NCI-H2171 treated with DMSO at 0.1 percent for 48 hours (cell line): ENCODE measurements at regions not wholly inside any gene's neighbourhood (a gene's known extent, or its start where the extent isn't known, plus 50 kb on each side); places are given as distances from the start of the nearest gene placed in this dataset.
"Not testable (repeated sequence)": the region's sequence is repeated elsewhere in the genome, so short reads cannot be mapped to it uniquely, and the experiment has no call there.

Experiments used
- DNase-seq: peaks from one replicate; lab custom pipeline; 2025; lab: John Stamatoyannopoulos, UW

DNA sequence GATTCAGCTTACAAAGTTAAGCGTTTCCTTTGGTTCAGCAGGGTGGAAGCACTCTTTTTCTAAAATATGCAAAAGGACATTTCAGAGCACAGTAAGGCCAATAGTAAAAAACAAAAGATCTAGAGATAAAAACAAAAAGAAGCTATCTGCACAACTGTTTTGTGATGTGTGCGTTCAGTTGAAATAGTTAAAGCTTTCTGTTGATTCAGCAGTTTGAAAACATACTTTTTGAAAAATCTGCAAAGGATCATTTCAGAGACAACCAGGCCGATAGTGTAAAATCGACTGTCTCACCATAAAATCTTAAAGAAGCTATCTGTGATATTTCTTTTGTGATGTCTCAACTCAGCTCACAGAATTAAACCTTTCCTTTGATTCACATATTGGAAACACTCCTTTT lies 300.0 kb upstream of the ALG10B start:
- no peak for DNase-seq

DNA sequence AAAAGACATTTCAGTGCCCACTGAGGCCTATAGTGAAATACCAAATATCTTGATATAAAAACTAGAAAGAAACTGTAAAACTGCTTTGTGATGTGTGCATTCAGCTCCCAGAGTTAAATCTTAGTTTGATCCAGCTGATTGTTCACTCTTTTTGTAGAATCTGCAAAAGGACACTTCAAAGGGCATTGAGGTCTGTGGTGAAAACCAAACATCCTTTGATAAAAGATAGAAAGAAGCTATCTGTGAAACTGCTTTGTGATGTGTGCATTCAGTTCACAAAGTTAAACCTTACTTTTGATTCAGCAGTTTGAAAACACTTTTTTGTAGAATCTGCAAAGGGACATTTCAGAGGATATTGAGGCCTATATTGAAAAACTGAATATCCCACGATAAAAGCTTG lies 290.7 kb upstream of the ALG10B start:
- DNase-seq: no peak

- no peak for DNase-seq
These were observed 263.5 kb upstream of the ALG10B start for GRCh38 chr12:38053113-38053512.

DNA sequence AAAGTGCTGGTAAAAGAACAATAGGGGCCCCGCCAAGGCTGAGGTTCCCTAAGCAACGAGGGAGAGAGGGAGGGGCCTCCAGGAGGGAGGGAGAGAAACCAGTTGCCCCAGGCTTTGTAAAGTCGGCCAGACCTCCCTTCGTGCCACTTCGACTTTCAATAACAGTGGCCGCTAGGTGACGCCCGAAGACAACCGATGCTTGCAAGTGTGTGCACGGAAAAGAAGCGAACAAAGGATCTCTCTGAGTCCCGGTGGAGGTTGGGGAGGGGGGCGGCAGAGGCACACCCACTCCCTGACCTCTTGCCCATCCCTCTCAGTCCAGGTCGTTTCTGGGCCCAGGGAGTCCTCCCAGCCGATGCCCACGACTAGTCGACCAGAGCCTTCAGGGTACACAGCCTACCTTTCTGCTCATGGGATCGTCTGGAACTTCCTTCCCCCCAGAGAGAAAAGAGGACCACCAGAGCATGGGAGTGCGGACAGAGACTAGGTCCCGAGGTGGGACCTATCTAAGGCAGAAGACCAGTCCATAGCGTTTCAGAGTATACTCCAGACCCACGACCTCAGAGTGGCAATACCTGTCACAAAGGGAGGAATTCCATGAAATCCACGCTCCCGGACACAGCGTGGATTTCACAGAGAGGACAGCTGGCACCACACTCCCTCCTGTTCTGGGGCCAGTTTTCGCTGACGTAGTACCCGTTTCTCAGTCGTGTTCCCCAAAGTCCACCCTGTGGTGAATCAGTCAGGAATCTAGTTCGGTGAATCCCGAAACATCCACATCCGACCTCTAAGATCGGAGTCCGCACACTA lies 262.7 kb upstream of the ALG10B start:
- DNase-seq: peak; percentile 41

DNA sequence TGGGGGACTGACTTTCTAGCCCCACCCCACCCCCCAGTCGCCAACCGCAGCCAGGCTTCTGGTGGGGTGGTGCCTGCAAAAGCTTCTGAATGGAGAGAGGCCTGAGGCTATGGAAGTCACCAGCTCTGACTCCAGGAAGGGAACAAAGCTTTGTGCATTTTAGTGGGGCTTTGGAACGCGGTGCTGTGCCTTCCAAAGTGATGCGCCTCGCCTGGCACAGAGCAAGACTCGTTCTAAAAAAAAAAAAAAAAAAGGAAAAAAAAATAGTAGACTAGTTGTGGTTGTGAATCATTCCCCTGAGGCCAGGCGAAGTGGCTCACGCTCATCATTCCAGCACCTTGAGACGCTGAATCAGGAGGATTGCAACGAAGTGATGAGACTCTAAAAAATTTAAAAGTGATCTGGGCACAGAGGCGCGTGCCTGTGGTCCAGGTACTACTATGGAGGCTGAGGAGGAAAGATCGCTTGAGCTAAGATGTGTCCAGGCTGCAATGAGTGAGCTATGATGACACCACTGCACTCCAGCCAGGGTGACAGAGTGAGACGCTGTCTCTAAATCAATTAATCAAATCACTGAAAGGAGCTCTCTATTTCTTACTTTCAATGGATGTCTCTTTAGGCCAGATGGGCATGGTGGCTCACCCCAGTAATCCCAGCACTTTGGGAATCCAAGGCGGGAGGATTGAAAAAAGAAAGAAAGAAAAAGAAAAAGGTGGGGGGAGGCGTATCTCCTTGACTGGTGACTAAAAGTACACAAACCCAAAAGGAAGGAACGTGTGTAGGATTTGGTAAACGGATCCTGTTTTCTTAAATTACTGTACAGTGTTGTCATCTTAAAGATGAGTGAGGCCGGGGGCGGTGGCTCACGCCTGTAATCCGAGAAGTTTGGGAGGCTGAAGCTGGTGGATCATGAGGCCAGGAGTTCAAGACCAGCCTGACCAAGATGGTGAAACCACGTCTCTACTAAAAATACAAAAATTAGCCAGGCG lies 259.6 kb upstream of the ALG10B start:
- DNase-seq: no peak

DNA sequence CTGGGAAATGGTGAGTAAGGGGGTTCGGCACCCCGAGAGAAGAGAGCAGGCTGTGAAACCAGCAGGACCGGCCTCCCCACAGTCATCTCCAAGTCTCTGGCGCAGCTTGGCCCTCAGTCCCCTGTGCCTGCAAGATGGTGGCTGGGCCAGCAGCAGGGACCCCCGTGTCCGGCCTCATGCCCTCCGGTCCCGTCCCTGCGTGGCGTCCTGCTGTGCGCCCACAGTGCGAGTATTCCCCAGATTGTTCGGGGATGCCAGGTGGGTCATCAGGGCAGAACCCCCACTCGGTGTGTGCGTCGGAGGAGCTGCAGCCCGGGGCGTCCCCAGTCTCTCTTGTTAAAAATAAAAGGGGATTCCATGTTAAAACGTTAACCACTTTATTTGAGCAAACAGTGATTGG lies 216.9 kb upstream of the ALG10B start:
- DNase-seq: no peak

DNA sequence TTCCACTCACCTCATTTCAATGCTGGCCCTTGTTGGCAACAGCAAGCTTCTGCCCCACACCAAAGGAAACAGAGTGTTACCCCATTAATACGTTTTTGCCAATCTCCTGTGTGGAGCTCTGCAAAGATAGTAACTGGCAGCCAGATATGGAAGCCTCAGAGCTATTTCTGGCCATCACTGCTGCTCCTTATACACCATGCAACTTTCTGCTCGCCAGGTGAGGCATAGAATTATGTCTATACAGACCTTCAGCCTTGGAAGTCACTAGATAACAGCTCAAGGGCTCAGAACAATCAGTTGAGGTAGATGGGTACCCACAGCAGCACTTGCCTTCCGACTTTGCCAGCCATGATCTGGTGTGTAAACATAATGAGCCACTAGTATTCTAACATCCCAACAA lies 214.8 kb upstream of the ALG10B start:
- no peak for DNase-seq

DNA sequence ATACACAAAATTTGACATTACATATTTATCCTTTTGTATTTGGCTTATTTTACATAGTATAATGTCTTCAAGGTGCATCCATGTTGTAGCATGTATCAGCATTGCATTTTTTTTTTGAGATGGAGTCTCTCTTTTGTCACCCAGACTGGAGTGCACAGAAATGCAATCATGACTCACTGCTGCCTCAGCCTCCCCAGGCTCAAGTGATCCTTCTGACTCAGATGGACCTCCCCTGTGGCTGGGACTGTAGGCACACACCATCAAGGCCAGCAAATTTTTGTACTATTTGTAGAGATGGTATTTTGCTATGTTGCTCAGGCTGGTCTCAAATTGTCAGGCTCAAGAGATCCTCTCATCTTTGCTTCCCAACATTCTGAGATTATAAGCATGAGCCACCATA lies 214.4 kb upstream of the ALG10B start:
- DNase-seq: no peak

GRCh38 chr12:38110026-38110699 lies 206.4 kb upstream of the ALG10B start:
- no peak for DNase-seq

GRCh38 chr12:38113991-38114390 lies 202.6 kb upstream of the ALG10B start:
- DNase-seq: no peak

DNA sequence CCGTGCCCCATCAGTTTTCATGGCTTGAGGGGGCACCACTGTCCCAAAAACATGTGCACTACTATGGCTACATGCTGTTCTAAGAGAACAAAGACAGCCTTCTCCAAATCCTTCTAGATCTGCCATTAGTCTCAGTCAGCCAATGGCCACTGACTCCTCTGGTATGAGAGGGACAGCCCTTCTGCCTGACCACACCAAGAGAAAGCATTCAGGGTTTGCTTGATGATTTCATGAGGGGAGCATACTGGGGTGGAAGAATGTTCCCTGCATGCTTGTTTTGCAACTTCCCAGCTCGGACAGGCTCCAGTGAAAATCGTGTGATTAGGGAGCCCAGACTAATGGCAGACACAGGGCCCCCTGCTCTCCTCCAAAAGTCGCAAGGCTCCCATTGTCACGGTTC lies 199.6 kb upstream of the ALG10B start:
- no peak for DNase-seq

GRCh38 chr12:38118632-38119031 lies 197.9 kb upstream of the ALG10B start:
- DNase-seq: no peak

GRCh38 chr12:38120438-38120837 lies 196.1 kb upstream of the ALG10B start:
- no peak for DNase-seq

- not testable (repeated sequence) for DNase-seq
These were observed 193.5 kb upstream of the ALG10B start for GRCh38 chr12:38123028-38123427.

- no peak for DNase-seq
These were observed 192.9 kb upstream of the ALG10B start for GRCh38 chr12:38123566-38124246.

- DNase-seq: no peak
These were observed 192.1 kb upstream of the ALG10B start for GRCh38 chr12:38124247-38125012.

DNA sequence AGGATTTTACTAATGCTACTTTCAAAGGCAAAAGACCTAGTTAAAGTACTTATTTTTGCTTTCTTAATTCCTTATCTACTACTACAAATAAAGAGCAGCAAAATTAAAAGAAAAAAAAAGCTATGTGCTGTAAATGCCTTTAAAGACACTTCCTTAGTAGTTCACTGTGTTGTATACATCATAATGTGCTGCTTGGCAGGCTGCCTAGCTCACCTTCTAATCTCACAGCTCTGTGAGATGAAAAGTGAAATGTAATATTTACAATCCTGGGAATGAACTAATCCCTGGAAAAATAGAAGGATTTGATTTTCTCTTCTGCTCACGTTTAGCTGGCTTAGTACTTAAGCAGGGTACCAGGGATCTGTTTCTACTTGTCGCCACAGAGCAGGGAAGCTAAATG lies 184.4 kb upstream of the ALG10B start:
- DNase-seq: no peak

- no peak for DNase-seq
These were observed 179.3 kb upstream of the ALG10B start for GRCh38 chr12:38137287-38137686.

DNA sequence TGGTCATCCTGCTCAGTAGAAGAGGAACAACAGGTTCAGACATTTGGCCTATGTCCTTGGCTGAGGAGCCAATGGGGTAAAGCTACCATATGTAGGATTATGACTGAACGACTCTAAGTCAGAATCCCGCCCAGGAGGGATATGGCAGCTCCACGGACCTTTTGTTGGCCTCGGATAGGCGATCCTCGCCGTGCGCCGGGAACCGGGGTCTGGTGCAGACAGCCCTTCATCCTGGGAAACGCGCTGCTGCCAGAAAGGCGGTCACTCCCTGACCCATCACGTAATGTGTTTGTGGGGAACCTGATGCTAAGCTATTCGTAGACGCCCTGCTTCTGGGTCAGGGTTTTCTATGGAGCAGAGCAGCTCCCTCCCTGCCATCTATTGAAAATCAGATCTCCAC lies 178.9 kb upstream of the ALG10B start:
- no peak for DNase-seq

- DNase-seq: peak; percentile 52
These were observed 178.1 kb upstream of the ALG10B start for GRCh38 chr12:38138225-38139221.
